GM23338 (cell line): ENCODE measurements at regions not wholly inside any gene's neighbourhood (a gene's known extent, or its start where the extent isn't known, plus 50 kb on each side); places are given as distances from the start of the nearest gene placed in this dataset.

Experiments
- CREB1 ChIP-seq: fragments of 250-450 bp; sonication (Bioruptor Pico); IDR thresholded peaks from 2 replicates; pipeline ENCODE4 v1.5.0; 2020; ENCODE audit warnings: low read depth, mild to moderate bottlenecking, moderate library complexity
- CTCF ChIP-seq, 2 experiments: fragments of 200-600 bp in 1 of 2; sonication (generic) in 1 of 2; conservative IDR thresholded peaks; 2 replicates each; pipeline versions ENCODE4 v1.5.1 to v1.6.1; 2016 to 2017; ENCODE audit warnings: antibody characterized with exemption in 2 of 2, low read depth in 2 of 2, mild to moderate bottlenecking in 2 of 2, moderate library complexity in 1 of 2
- ETS1 ChIP-seq: IDR thresholded peaks from 2 replicates; pipeline ENCODE4 v1.6.1; 2016; ENCODE audit warnings: antibody characterized with exemption
- EZH2 ChIP-seq: fragments of 200-600 bp; sonication (generic); IDR thresholded peaks from one replicate; pipeline ENCODE4 v1.8.0; 2017; ENCODE audit warnings: antibody characterized with exemption, mild to moderate bottlenecking, low read depth; ENCODE audit not compliant: unreplicated experiment
- EZH2phosphoT487 ChIP-seq: fragments of 200-600 bp; sonication (generic); IDR thresholded peaks from one replicate; pipeline ENCODE4 v1.8.1; 2018; ENCODE audit warnings: antibody characterized with exemption; ENCODE audit not compliant: unreplicated experiment
- JUNB ChIP-seq: IDR thresholded peaks from one replicate; pipeline ENCODE4 v1.6.1; 2016; ENCODE audit warnings: antibody characterized with exemption; ENCODE audit not compliant: unreplicated experiment
- NANOG ChIP-seq: IDR thresholded peaks from 2 replicates; pipeline ENCODE4 v1.6.1; 2016; ENCODE audit warnings: antibody characterized with exemption, borderline replicate concordance
- POLR2AphosphoS5 ChIP-seq: IDR thresholded peaks from 2 replicates; pipeline ENCODE4 v1.6.1; 2016; ENCODE audit warnings: antibody characterized with exemption, low read depth
- REST ChIP-seq: IDR thresholded peaks from one replicate; pipeline ENCODE4 v1.6.1; 2018; ENCODE audit warnings: antibody characterized with exemption; ENCODE audit not compliant: unreplicated experiment
- STAT1 ChIP-seq: IDR thresholded peaks from one replicate; pipeline ENCODE4 v1.6.1; 2016; ENCODE audit warnings: antibody characterized with exemption; ENCODE audit not compliant: unreplicated experiment
- ZNF114 ChIP-seq: fragments of 250-450 bp; sonication (Bioruptor Pico); IDR thresholded peaks from 2 replicates; pipeline ENCODE4 v1.5.0; 2020; ENCODE audit warnings: mild to moderate bottlenecking, moderate library complexity
- ZNF331 ChIP-seq: fragments of 250-450 bp; sonication (Bioruptor Pico); IDR thresholded peaks from 2 replicates; pipeline ENCODE4 v1.5.0; 2020; ENCODE audit warnings: low read depth, mild to moderate bottlenecking, moderate library complexity

- TF ChIP-seq EZH2 (no peak), CTCF (conservative IDR thresholded peaks at IDR 0.05; ENCODE audit: low read depth in 2 of 2) (no peak), POLR2AphosphoS5 (no peak), REST (no peak), ZNF114 (no peak), JUNB (no peak), CREB1 (CRISPR knock-in tag) (no peak), EZH2phosphoT487 (no peak), STAT1 (no peak), ZNF331 (CRISPR knock-in tag) (no peak), ETS1 (no peak), NANOG (no peak)
Measured at GRCh38 chr18:78711316-78711715, 268.3 kb upstream of the SALL3 start.
